ENCODE measurements at regions not wholly inside any gene's neighbourhood (a gene's known extent, or its start where the extent isn't known, plus 50 kb on each side); places are given as distances from the start of the nearest gene placed in this dataset.

- Histone ChIP-seq H3K9ac (ENCODE audit: low read length) (no peak overlapping the region), H3K4me3 (ENCODE audit: low read length) (no peak overlapping the region), H3K36me3 (ENCODE audit: control insufficient read depth, insufficient read depth, low read length) (no peaks in the 10 kb centered on the region), H3K9me3 (ENCODE audit: control insufficient read depth, low read length) (no peaks in the 10 kb centered on the region), H3K27me3 (ENCODE audit: control insufficient read depth, insufficient read depth, low read length) (no peaks in the 10 kb centered on the region), H3K4me1 (ENCODE audit: control insufficient read depth, insufficient read depth, low read length) (peaks cover 5% of the 10 kb centered on the region)
These were observed 1310.8 kb upstream of the WWC1 start for GRCh38 chr5:166980666-166981065.

- Histone ChIP-seq H3K9ac (ENCODE audit: low read length) (no peak overlapping the region), H3K36me3 (ENCODE audit: control insufficient read depth, insufficient read depth, low read length) (no peaks in the 10 kb centered on the region), H3K27me3 (ENCODE audit: control insufficient read depth, insufficient read depth, low read length) (no peaks in the 10 kb centered on the region), H3K9me3 (ENCODE audit: control insufficient read depth, low read length) (no peaks in the 10 kb centered on the region), H3K4me3 (ENCODE audit: low read length) (no peak overlapping the region), H3K4me1 (ENCODE audit: control insufficient read depth, insufficient read depth, low read length) (peaks cover 5% of the 10 kb centered on the region)
These were observed 1309.2 kb upstream of the WWC1 start for GRCh38 chr5:166982226-166982625.

- Histone ChIP-seq H3K36me3 (ENCODE audit: control insufficient read depth, insufficient read depth, low read length) (no peaks in the 10 kb centered on the region), H3K4me1 (ENCODE audit: control insufficient read depth, insufficient read depth, low read length) (no peaks in the 10 kb centered on the region), H3K27me3 (ENCODE audit: control insufficient read depth, insufficient read depth, low read length) (no peaks in the 10 kb centered on the region), H3K9ac (ENCODE audit: low read length) (no peak overlapping the region), H3K9me3 (ENCODE audit: control insufficient read depth, low read length) (no peaks in the 10 kb centered on the region), H3K4me3 (ENCODE audit: low read length) (no peak overlapping the region)
These were observed 1299.8 kb upstream of the WWC1 start for GRCh38 chr5:166991601-166992000.

- no peak overlapping the region for H3K9ac ChIP-seq (ENCODE audit: low read length)
- H3K4me1 ChIP-seq (ENCODE audit: control insufficient read depth, insufficient read depth, low read length) = no peaks in the 10 kb centered on the region
- H3K36me3 ChIP-seq (ENCODE audit: control insufficient read depth, insufficient read depth, low read length) = no peaks in the 10 kb centered on the region
- no peaks in the 10 kb centered on the region for H3K27me3 ChIP-seq (ENCODE audit: control insufficient read depth, insufficient read depth, low read length)
- no peak overlapping the region for H3K4me3 ChIP-seq (ENCODE audit: low read length)
- H3K9me3 ChIP-seq (ENCODE audit: control insufficient read depth, low read length) = no peaks in the 10 kb centered on the region
These were observed 1299.3 kb upstream of the WWC1 start for GRCh38 chr5:166992108-166992507.

GRCh38 chr5:166992874-166993722, 1298.3 kb upstream of the WWC1 start:
- H3K36me3 ChIP-seq (ENCODE audit: control insufficient read depth, insufficient read depth, low read length) = no peaks in the 10 kb centered on the region
- H3K9me3 ChIP-seq (ENCODE audit: control insufficient read depth, low read length) = no peaks in the 10 kb centered on the region
- H3K27me3 ChIP-seq (ENCODE audit: control insufficient read depth, insufficient read depth, low read length) = no peaks in the 10 kb centered on the region
- H3K4me3 ChIP-seq (ENCODE audit: low read length) = no peak overlapping the region
- H3K9ac ChIP-seq (ENCODE audit: low read length) = no peak overlapping the region
- no peaks in the 10 kb centered on the region for H3K4me1 ChIP-seq (ENCODE audit: control insufficient read depth, insufficient read depth, low read length)

- Histone ChIP-seq H3K36me3 (ENCODE audit: control insufficient read depth, insufficient read depth, low read length) (no peaks in the 10 kb centered on the region), H3K9ac (ENCODE audit: low read length) (no peak overlapping the region), H3K4me1 (ENCODE audit: control insufficient read depth, insufficient read depth, low read length) (no peaks in the 10 kb centered on the region), H3K4me3 (ENCODE audit: low read length) (no peak overlapping the region), H3K27me3 (ENCODE audit: control insufficient read depth, insufficient read depth, low read length) (no peaks in the 10 kb centered on the region), H3K9me3 (ENCODE audit: control insufficient read depth, low read length) (no peaks in the 10 kb centered on the region)
These were observed 1297.2 kb upstream of the WWC1 start for GRCh38 chr5:166994226-166994625.

GRCh38 chr5:167001246-167001645, 1290.2 kb upstream of the WWC1 start:
- no peaks in the 10 kb centered on the region for H3K9me3 ChIP-seq (ENCODE audit: control insufficient read depth, low read length)
- H3K4me1 ChIP-seq (ENCODE audit: control insufficient read depth, insufficient read depth, low read length) = no peaks in the 10 kb centered on the region
- no peak overlapping the region for H3K4me3 ChIP-seq (ENCODE audit: low read length)
- H3K27me3 ChIP-seq (ENCODE audit: control insufficient read depth, insufficient read depth, low read length) = no peaks in the 10 kb centered on the region
- H3K9ac ChIP-seq (ENCODE audit: low read length) = no peak overlapping the region
- H3K36me3 ChIP-seq (ENCODE audit: control insufficient read depth, insufficient read depth, low read length) = no peaks in the 10 kb centered on the region

- H3K9ac ChIP-seq (ENCODE audit: low read length) = no peak overlapping the region
- no peaks in the 10 kb centered on the region for H3K9me3 ChIP-seq (ENCODE audit: control insufficient read depth, low read length)
- H3K4me3 ChIP-seq (ENCODE audit: low read length) = no peak overlapping the region
- H3K36me3 ChIP-seq (ENCODE audit: control insufficient read depth, insufficient read depth, low read length) = no peaks in the 10 kb centered on the region
- H3K27me3 ChIP-seq (ENCODE audit: control insufficient read depth, insufficient read depth, low read length) = no peaks in the 10 kb centered on the region
- no peaks in the 10 kb centered on the region for H3K4me1 ChIP-seq (ENCODE audit: control insufficient read depth, insufficient read depth, low read length)
These were observed 1282.7 kb upstream of the WWC1 start for GRCh38 chr5:167008705-167009104.

GRCh38 chr5:167011196-167011595, 1280.2 kb upstream of the WWC1 start:
- Histone ChIP-seq H3K9me3 (ENCODE audit: control insufficient read depth, low read length) (no peaks in the 10 kb centered on the region), H3K27me3 (ENCODE audit: control insufficient read depth, insufficient read depth, low read length) (no peaks in the 10 kb centered on the region), H3K4me1 (ENCODE audit: control insufficient read depth, insufficient read depth, low read length) (no peaks in the 10 kb centered on the region), H3K4me3 (ENCODE audit: low read length) (no peak overlapping the region), H3K36me3 (ENCODE audit: control insufficient read depth, insufficient read depth, low read length) (no peaks in the 10 kb centered on the region), H3K9ac (ENCODE audit: low read length) (no peak overlapping the region)

- Histone ChIP-seq H3K4me1 (ENCODE audit: control insufficient read depth, insufficient read depth, low read length) (no peaks in the 10 kb centered on the region), H3K36me3 (ENCODE audit: control insufficient read depth, insufficient read depth, low read length) (no peaks in the 10 kb centered on the region), H3K4me3 (ENCODE audit: low read length) (no peak overlapping the region), H3K9ac (ENCODE audit: low read length) (no peak overlapping the region), H3K27me3 (ENCODE audit: control insufficient read depth, insufficient read depth, low read length) (no peaks in the 10 kb centered on the region), H3K9me3 (ENCODE audit: control insufficient read depth, low read length) (no peaks in the 10 kb centered on the region)
These were observed 1279.1 kb upstream of the WWC1 start for GRCh38 chr5:167012123-167013034.

- no peaks in the 10 kb centered on the region for H3K36me3 ChIP-seq (ENCODE audit: control insufficient read depth, insufficient read depth, low read length)
- H3K9me3 ChIP-seq (ENCODE audit: control insufficient read depth, low read length) = no peaks in the 10 kb centered on the region
- H3K27me3 ChIP-seq (ENCODE audit: control insufficient read depth, insufficient read depth, low read length) = no peaks in the 10 kb centered on the region
- H3K9ac ChIP-seq (ENCODE audit: low read length) = no peak overlapping the region
- H3K4me1 ChIP-seq (ENCODE audit: control insufficient read depth, insufficient read depth, low read length) = no peaks in the 10 kb centered on the region
- H3K4me3 ChIP-seq (ENCODE audit: low read length) = no peak overlapping the region
These were observed 1276.9 kb upstream of the WWC1 start for GRCh38 chr5:167014401-167015056.

GRCh38 chr5:167020418-167020817, 1271.0 kb upstream of the WWC1 start:
- H3K4me1 ChIP-seq (ENCODE audit: control insufficient read depth, insufficient read depth, low read length) = no peaks in the 10 kb centered on the region
- no peaks in the 10 kb centered on the region for H3K27me3 ChIP-seq (ENCODE audit: control insufficient read depth, insufficient read depth, low read length)
- no peak overlapping the region for H3K9ac ChIP-seq (ENCODE audit: low read length)
- H3K36me3 ChIP-seq (ENCODE audit: control insufficient read depth, insufficient read depth, low read length) = no peaks in the 10 kb centered on the region
- H3K9me3 ChIP-seq (ENCODE audit: control insufficient read depth, low read length) = no peaks in the 10 kb centered on the region
- H3K4me3 ChIP-seq (ENCODE audit: low read length) = no peak overlapping the region

Measured in mucosa of stomach (tissue), 1 donor.